ENCODE measurements at regions not wholly inside any gene's neighbourhood (a gene's known extent, or its start where the extent isn't known, plus 50 kb on each side); places are given as distances from the start of the nearest gene placed in this dataset.

DNA sequence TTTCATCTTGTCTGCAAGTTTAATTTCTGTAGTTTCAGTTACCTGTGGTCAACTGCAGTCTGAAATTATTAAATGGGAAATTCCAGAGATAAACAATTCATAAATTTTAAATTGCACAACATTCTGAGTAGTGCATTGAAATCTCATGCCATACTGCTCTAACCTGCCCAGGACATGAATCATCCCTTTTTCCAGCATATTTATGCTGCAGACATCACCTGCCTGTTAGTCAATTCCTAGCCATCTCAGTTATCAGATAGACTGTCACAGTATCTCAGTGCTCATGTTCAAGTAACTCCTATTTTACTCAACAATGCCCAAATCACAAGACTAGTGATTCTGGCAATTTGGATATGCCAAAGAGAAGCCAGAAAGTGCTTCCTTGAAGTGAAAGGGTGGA, 223.0 kb upstream of the GRIA1 start:
- peaks cover 13% of the 10 kb centered on the region for H3K4me1 ChIP-seq (ENCODE audit: control insufficient read depth, extremely low read depth, insufficient read depth, low read length)
- no peak overlapping the region for H3K4me3 ChIP-seq (ENCODE audit: control insufficient read depth in 2 of 3, extremely low read depth in 1 of 3, insufficient read depth in 2 of 3, low read depth in 1 of 3, low read length in 3 of 3)
- DNase-seq (ENCODE audit: low read depth, low spot score): peak; percentile 60
- H2AFZ ChIP-seq (ENCODE audit: control insufficient read depth, low read length): no peak overlapping the region
- peak overlapping the region; percentile 65 for H3K27ac ChIP-seq (ENCODE audit: control insufficient read depth, insufficient read depth, low read length)
- no peaks in the 10 kb centered on the region for H3K9me3 ChIP-seq (ENCODE audit: control insufficient read depth, low read depth, low read length)
- TF ChIP-seq EZH2 (IDR thresholded peaks at IDR 0.05; ENCODE audit: low read length): no peak
- TF ChIP-seq, protein P1, sequence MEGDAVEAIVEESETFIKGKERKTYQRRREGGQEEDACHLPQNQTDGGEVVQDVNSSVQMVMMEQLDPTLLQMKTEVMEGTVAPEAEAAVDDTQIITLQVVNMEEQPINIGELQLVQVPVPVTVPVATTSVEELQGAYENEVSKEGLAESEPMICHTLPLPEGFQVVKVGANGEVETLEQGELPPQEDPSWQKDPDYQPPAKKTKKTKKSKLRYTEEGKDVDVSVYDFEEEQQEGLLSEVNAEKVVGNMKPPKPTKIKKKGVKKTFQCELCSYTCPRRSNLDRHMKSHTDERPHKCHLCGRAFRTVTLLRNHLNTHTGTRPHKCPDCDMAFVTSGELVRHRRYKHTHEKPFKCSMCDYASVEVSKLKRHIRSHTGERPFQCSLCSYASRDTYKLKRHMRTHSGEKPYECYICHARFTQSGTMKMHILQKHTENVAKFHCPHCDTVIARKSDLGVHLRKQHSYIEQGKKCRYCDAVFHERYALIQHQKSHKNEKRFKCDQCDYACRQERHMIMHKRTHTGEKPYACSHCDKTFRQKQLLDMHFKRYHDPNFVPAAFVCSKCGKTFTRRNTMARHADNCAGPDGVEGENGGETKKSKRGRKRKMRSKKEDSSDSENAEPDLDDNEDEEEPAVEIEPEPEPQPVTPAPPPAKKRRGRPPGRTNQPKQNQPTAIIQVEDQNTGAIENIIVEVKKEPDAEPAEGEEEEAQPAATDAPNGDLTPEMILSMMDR (optimal IDR thresholded peaks at IDR 0.05 in 1 of 3, IDR thresholded peaks at IDR 0.05 in 1 of 3, conservative IDR thresholded peaks at IDR 0.05 in 1 of 3; ENCODE audit: extremely low read depth in 1 of 3, insufficient read depth in 2 of 3, low read length in 3 of 3): no peak
- H3K36me3 ChIP-seq (ENCODE audit: control insufficient read depth in 2 of 2, extremely low read depth in 1 of 2, insufficient read depth in 2 of 2, low read length in 2 of 2): no peaks in the 10 kb centered on the region
- H3K79me2 ChIP-seq (ENCODE audit: control insufficient read depth, insufficient read depth, low read length): no peaks in the 10 kb centered on the region
- no peak overlapping the region for H3K4me2 ChIP-seq (ENCODE audit: control insufficient read depth, extremely low read depth, insufficient read depth, low read depth, low read length)
- no peaks in the 10 kb centered on the region for H3K27me3 ChIP-seq (ENCODE audit: control insufficient read depth, extremely low read depth, insufficient read depth, low read length)
- dilution Hi-C loops (cut with MboI; ENCODE audit: extremely low pct_ligation_motif_present, low sequenced_read_pairs): no loop called here
- no peak overlapping the region for H3K9ac ChIP-seq (ENCODE audit: control insufficient read depth, extremely low read depth, insufficient read depth, low read length)
- no peaks in the 10 kb centered on the region for H3K9me1 ChIP-seq (ENCODE audit: control insufficient read depth, extremely low read depth, insufficient read depth, low read length)
- FAIRE-seq: peak; percentile 80
- H4K20me1 ChIP-seq (ENCODE audit: control insufficient read depth, extremely low read depth, insufficient read depth, low read length): no peaks in the 10 kb centered on the region

DNA sequence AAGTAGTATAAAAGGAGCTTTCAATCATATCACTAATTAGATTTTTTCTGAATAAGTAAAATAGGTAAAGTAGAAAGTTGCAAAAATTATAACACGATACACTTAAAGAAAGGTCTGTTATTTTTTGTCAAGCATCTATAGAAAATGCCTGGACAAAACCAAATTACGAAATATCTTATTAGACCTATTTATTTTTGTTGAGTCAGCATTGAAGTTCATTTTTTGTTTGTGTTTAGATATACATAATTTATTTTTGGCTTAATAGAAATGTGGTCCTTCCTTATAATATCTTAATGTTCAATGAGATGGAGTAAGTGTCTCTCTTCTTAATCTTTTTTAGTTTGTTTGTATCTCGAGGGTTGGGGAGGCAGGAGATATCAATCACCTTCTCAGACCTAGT, 214.8 kb upstream of the GRIA1 start:
- no peak for TF ChIP-seq EZH2 (IDR thresholded peaks at IDR 0.05; ENCODE audit: low read length)
- TF ChIP-seq, protein P1 (optimal IDR thresholded peaks at IDR 0.05 in 1 of 3, IDR thresholded peaks at IDR 0.05 in 1 of 3, conservative IDR thresholded peaks at IDR 0.05 in 1 of 3; ENCODE audit: extremely low read depth in 1 of 3, insufficient read depth in 2 of 3, low read length in 3 of 3): no peak
- no peaks in the 10 kb centered on the region for H3K79me2 ChIP-seq (ENCODE audit: control insufficient read depth, insufficient read depth, low read length)
- H3K4me3 ChIP-seq (ENCODE audit: control insufficient read depth in 2 of 3, extremely low read depth in 1 of 3, insufficient read depth in 2 of 3, low read depth in 1 of 3, low read length in 3 of 3): no peak overlapping the region
- H3K9ac ChIP-seq (ENCODE audit: control insufficient read depth, extremely low read depth, insufficient read depth, low read length): no peak overlapping the region
- no peaks in the 10 kb centered on the region for H3K9me1 ChIP-seq (ENCODE audit: control insufficient read depth, extremely low read depth, insufficient read depth, low read length)
- dilution Hi-C loops (cut with MboI; ENCODE audit: extremely low pct_ligation_motif_present, low sequenced_read_pairs): no loop called here
- H3K27ac ChIP-seq (ENCODE audit: control insufficient read depth, insufficient read depth, low read length): no peak overlapping the region
- DNase-seq (ENCODE audit: low read depth, low spot score) (no peak), FAIRE-seq (no peak)
- H3K4me2 ChIP-seq (ENCODE audit: control insufficient read depth, extremely low read depth, insufficient read depth, low read depth, low read length): no peak overlapping the region
- no peak overlapping the region for H2AFZ ChIP-seq (ENCODE audit: control insufficient read depth, low read length)
- H3K4me1 ChIP-seq (ENCODE audit: control insufficient read depth, extremely low read depth, insufficient read depth, low read length): no peaks in the 10 kb centered on the region
- H4K20me1 ChIP-seq (ENCODE audit: control insufficient read depth, extremely low read depth, insufficient read depth, low read length): no peaks in the 10 kb centered on the region
- no peaks in the 10 kb centered on the region for H3K36me3 ChIP-seq (ENCODE audit: control insufficient read depth in 2 of 2, extremely low read depth in 1 of 2, insufficient read depth in 2 of 2, low read length in 2 of 2)
- H3K27me3 ChIP-seq (ENCODE audit: control insufficient read depth, extremely low read depth, insufficient read depth, low read length): no peaks in the 10 kb centered on the region
- H3K9me3 ChIP-seq (ENCODE audit: control insufficient read depth, low read depth, low read length): no peaks in the 10 kb centered on the region
